ENCODE measurements at regions not wholly inside any gene's neighbourhood (a gene's known extent, or its start where the extent isn't known, plus 50 kb on each side); places are given as distances from the start of the nearest gene placed in this dataset.
"Not testable (repeated sequence)": the region's sequence is repeated elsewhere in the genome, so short reads cannot be mapped to it uniquely, and the experiment has no call there.

DNA sequence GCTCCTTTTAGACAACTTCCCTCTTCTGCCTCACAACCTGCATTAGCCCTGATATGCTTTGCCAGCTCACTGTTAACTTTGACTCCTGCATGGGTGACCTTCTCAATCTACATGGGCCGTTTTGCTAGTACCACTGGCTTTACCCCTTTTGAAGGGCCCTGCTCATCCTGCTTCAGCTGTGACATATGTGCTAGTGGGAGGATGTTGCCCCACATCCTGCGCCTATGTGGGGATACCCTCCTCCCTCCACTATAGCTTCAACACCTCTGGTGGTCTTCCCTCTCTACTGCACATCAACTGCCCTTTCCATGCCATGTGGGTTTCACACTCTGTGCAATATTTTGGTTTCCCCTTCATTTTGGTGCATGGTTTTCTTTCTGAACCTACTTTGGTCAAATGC, 1235.5 kb downstream of the RPIA start:
- CTCF ChIA-PET, H3K4me3 Mint-ChIP-seq, H3K4me1 Mint-ChIP-seq, H3K36me3 Mint-ChIP-seq, DNase-seq, H3K27ac Mint-ChIP-seq, H3K9me3 Mint-ChIP-seq, H3K27me3 Mint-ChIP-seq: not testable (repeated sequence)

DNA sequence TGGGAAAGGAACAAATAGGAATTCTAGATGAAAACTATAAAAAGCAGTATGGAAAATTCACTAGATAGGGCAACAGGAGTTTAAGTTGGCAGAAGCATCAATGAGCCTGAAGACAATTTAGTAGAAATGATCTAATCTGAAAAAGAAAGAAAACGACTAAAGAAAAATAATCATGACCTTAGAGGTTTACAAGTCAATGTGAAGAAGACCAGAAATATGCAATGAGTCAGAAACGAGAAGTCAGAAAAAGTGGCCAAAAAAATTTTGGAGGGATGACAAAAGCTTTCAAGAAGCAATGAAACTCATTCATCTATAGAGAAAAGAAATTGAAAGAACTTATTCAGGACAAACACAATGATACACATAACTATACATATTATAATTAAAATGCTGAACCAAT, 1244.0 kb downstream of the RPIA start:
- CTCF ChIA-PET, H3K36me3 Mint-ChIP-seq, H3K27me3 Mint-ChIP-seq, H3K4me3 Mint-ChIP-seq, H3K4me1 Mint-ChIP-seq, H3K9me3 Mint-ChIP-seq, DNase-seq, H3K27ac Mint-ChIP-seq: not testable (repeated sequence)

DNA sequence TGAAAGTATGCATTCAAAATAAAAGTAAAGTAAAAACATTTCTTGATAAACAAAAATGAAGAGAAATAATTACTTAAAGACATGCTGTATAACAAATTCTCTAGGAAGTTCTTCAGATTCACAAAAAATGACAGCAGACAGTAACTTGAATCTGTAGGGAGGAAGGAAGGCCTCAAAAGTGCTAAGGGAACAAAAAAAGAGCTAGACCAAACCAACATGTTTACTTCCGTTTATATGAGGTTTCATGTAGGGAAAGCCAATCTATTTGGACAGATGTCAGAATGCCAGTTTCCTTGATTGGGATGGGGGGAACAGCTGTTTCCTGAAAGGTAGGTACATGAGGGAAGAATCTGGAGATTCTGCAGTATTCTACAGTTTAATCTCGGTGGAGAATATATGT, 1244.5 kb downstream of the RPIA start:
- H3K4me3 Mint-ChIP-seq, H3K27me3 Mint-ChIP-seq, DNase-seq, CTCF ChIA-PET, H3K9me3 Mint-ChIP-seq, H3K27ac Mint-ChIP-seq, H3K36me3 Mint-ChIP-seq, H3K4me1 Mint-ChIP-seq: not testable (repeated sequence)

DNA sequence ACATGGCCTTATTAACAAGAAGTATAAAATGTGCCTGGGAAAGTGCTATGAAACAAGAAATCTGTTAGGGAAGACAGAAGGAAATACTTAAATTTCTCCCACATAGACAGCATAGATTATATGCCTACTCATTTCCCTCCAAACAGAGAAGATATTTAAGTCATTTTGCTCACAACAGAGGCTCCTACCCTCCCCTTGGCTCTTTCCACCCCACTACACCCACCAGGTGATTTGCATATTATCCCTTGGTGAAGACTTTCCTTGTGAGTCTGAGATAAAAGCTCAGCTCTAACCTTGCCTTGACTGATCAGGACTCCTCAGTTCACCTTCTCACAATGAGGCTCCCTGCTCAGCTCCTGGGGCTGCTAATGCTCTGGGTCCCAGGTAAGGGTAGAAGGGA, 1245.1 kb downstream of the RPIA start:
- DNase-seq, CTCF ChIA-PET, H3K4me1 Mint-ChIP-seq, H3K9me3 Mint-ChIP-seq, H3K27me3 Mint-ChIP-seq, H3K36me3 Mint-ChIP-seq, H3K4me3 Mint-ChIP-seq, H3K27ac Mint-ChIP-seq: not testable (repeated sequence)

DNA sequence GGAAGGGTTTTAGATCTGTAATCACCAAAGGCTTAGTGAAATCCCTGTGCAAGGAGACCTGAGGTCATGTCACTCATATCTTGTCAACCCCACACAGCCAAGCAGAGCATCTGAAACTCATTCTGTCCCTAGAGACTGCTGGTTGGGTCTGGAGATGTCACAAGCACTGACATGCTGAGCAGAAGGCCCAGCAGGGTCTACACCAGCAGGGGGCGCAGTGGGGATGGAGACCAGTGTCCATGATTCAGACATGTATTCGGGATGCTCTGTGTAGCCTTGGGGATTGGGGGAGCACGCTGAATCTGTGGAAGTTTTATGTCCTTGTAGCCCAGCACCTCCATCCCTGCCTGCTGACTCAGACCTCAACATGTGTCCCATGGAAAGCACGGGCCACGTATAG, 1247.3 kb downstream of the RPIA start:
- DNase-seq, H3K27me3 Mint-ChIP-seq, H3K4me1 Mint-ChIP-seq, H3K36me3 Mint-ChIP-seq, H3K27ac Mint-ChIP-seq, CTCF ChIA-PET, H3K4me3 Mint-ChIP-seq, H3K9me3 Mint-ChIP-seq: not testable (repeated sequence)

DNA sequence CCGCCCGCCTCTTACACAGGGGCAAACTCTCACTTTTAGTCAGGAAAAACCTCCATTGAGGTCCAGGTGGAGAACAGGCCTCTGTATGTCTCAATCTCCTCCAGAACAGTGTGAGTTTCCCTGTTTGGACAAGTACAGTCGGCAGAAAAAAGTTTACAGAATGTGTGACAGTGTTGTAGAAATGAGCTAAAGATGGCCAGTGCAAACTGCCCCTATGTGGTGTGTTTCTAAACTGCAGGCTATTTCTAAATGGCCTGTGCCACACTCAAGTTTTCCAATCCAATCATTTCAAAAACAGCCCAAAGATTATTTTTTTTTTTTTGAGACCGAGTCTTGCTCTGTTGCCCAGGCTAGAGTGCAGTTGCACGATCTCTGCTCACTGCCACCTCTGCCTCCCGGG, 1252.8 kb downstream of the RPIA start:
- H3K27me3 Mint-ChIP-seq, H3K4me1 Mint-ChIP-seq, DNase-seq, H3K36me3 Mint-ChIP-seq, H3K27ac Mint-ChIP-seq, H3K9me3 Mint-ChIP-seq, CTCF ChIA-PET, H3K4me3 Mint-ChIP-seq: not testable (repeated sequence)

DNA sequence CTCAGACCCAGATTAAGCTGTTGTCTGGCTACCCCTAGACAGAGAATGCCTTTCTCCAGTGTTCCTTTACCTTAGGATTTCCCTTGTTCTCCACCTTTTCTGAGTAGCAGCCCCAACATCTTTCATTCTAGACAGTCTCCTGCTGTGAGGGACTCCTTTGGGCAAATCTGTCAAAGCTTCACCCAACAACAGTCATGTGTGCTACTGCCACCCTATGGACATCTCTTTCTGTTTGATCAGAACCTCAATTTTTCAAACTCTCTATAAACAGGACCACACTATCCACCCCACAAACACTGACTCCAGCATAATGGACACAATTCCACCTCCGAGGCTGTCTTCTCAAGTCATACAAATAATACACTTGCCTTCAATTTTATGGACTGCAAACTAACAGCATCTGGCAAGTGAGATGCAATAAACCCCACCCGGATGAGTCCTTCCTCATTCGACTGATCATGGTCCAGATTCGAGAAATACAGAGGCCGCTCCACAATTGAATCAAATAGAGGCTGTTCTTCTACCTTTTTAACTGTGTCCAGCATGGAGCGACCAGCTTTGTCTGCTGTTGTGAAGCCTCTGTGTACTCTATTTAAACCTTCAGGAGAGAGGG, 1253.6 kb downstream of the RPIA start:
- H3K9me3 Mint-ChIP-seq, DNase-seq, H3K27ac Mint-ChIP-seq, H3K4me3 Mint-ChIP-seq, H3K4me1 Mint-ChIP-seq, H3K36me3 Mint-ChIP-seq, H3K27me3 Mint-ChIP-seq, CTCF ChIA-PET: not testable (repeated sequence)

DNA sequence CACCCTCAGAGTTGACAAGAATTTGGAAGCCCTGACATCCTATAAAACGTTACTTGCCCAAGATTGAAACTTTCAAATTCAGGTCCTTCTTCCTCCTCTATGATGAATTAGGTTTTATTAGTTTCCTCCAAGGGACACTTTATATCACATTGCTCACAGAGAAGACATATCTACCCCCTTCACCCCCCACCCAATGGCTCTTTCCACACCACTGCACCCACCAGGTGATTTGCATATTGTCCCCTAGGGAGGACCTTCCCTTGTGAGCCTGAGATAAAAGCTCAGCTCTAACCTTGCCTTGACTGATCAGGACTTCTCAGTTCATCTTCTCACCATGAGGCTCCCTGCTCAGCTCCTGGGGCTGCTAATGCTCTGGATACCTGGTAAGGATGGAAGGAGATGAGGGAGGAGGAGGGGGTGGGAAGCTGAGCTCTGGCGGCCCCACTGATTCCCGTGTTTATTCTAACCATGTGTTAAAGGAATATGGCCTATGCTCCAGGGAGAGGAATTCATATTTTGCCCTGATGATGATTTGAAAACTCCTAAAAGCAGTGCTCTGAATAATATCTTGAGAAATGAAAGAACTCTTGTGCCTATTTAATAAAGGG, 1255.8 kb downstream of the RPIA start:
- H3K27ac Mint-ChIP-seq, H3K4me1 Mint-ChIP-seq, H3K36me3 Mint-ChIP-seq, CTCF ChIA-PET, H3K9me3 Mint-ChIP-seq, DNase-seq, H3K27me3 Mint-ChIP-seq, H3K4me3 Mint-ChIP-seq: not testable (repeated sequence)

DNA sequence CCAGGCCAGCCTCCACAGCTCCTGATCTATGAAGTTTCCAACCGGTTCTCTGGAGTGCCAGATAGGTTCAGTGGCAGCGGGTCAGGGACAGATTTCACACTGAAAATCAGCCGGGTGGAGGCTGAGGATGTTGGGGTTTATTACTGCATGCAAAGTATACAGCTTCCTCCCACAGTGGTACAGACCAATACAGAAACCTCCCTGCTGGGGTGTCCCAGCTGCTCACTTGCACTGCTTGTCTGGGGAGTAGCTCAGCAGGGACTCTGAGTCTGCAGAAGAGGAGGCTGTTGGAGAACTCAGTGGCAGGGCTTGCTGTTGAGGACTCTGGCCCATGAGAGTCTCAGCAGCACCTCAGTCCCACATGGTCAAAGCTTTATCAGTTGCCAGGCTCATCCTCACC, 1256.6 kb downstream of the RPIA start:
- H3K27ac Mint-ChIP-seq, H3K9me3 Mint-ChIP-seq, H3K4me1 Mint-ChIP-seq, H3K36me3 Mint-ChIP-seq, H3K27me3 Mint-ChIP-seq, H3K4me3 Mint-ChIP-seq, CTCF ChIA-PET, DNase-seq: not testable (repeated sequence)

DNA sequence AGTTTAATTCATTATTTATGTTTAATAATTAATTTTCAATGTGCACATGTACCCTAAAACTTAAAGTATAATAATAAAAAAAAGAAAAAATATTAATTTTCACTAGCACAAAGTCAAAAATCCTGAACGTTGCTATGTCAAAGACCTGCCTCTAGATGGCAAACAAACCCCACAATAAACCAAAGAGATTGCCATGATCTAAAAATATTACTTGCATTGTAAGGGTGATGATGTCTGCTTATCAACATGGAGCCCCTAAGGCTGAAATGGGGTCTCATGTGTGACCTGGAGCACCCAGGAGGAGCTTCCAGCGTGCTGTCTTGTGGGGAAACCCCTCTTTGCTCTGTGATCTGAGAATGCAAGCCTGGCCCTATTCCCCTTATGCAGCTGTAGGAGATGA, 1259.3 kb downstream of the RPIA start:
- CTCF ChIA-PET, H3K36me3 Mint-ChIP-seq, DNase-seq, H3K27me3 Mint-ChIP-seq, H3K4me3 Mint-ChIP-seq, H3K9me3 Mint-ChIP-seq, H3K27ac Mint-ChIP-seq, H3K4me1 Mint-ChIP-seq: not testable (repeated sequence)

DNA sequence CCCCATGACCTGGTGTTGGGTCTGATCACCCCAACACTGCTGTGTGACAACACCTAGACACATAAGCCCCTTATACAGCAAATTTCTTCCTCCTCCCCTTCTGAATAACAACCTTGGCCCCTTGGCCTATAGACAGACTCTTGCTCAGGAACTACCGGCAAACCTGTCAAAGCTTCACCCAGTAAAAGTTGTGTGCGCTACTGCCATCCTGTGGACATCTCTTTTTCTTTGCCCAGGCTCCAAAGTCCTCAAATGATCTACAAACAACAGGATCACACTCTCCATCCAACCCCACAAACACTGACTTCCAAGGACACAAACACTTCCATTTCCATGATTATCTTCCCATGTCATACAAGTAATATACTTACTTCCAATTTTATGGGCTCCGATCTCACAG, 1265.8 kb downstream of the RPIA start:
- H3K9me3 Mint-ChIP-seq, CTCF ChIA-PET, DNase-seq, H3K27ac Mint-ChIP-seq, H3K4me3 Mint-ChIP-seq, H3K4me1 Mint-ChIP-seq, H3K27me3 Mint-ChIP-seq, H3K36me3 Mint-ChIP-seq: not testable (repeated sequence)

DNA sequence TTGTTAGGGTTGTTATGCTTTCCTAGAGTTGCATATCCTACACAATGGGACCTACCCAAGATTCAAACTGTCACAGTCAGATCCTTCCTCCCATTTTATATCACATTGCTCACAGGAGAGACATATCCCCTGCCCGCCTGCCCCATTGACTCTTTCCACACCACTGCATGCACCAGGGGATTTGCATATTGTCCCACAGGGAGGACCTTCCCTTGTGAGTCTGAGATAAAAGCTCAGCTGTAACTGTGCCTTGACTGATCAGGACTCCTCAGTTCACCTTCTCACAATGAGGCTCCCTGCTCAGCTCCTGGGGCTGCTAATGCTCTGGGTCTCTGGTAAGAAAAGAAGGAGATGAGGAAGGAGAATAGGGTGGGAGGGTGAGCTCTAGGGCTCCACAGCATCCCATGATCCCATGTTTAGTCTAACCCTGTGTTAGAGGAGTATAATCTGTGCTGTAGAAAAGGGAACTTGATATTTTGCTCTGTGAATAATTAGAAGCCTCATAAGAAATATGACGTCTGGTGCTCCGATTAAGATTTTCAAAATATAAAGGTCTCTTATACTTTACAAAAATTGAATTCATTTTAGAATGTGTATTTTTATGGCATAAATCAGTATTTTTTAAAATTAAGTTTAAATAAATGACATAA, 1268.4 kb downstream of the RPIA start:
- CTCF ChIA-PET, H3K36me3 Mint-ChIP-seq, H3K27ac Mint-ChIP-seq, H3K4me3 Mint-ChIP-seq, H3K9me3 Mint-ChIP-seq, DNase-seq, H3K27me3 Mint-ChIP-seq, H3K4me1 Mint-ChIP-seq: not testable (repeated sequence)

DNA sequence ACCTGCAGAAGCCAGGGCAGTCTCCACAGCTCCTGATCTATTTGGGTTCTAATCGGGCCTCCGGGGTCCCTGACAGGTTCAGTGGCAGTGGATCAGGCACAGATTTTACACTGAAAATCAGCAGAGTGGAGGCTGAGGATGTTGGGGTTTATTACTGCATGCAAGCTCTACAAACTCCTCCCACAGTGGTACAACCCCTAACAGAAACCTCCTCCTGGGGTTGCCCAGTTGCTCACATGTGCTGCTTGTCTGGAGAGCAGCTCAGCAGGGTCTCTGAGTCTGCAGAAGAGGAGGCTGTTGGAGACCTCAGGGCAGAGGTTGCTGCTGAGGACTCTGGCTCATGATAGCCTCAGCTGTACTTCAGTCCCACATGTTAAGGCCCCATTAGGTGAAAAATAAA, 1269.1 kb downstream of the RPIA start:
- DNase-seq, H3K27ac Mint-ChIP-seq, CTCF ChIA-PET, H3K36me3 Mint-ChIP-seq, H3K27me3 Mint-ChIP-seq, H3K4me1 Mint-ChIP-seq, H3K9me3 Mint-ChIP-seq, H3K4me3 Mint-ChIP-seq: not testable (repeated sequence)

DNA sequence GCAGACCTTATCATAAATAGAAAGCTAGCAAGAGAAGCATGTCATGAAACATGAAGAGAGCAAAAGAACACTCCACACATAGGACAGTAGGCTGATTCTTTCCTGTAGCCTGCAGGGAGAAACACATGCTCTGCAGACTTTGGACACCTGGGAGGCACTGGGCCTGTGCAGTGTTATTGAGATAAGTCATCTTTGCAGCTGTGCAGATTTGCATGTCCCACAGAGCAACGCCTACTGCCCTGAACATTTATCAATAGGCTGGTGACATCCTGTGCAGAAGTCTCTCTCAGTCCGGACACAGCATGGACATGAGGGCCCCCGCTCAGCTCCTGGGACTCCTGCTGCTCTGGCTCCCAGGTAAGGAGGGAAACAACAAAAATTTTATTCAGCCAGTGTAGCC, 1277.1 kb downstream of the RPIA start:
- H3K27ac Mint-ChIP-seq, H3K4me1 Mint-ChIP-seq, CTCF ChIA-PET, DNase-seq, H3K36me3 Mint-ChIP-seq, H3K4me3 Mint-ChIP-seq, H3K27me3 Mint-ChIP-seq, H3K9me3 Mint-ChIP-seq: not testable (repeated sequence)

DNA sequence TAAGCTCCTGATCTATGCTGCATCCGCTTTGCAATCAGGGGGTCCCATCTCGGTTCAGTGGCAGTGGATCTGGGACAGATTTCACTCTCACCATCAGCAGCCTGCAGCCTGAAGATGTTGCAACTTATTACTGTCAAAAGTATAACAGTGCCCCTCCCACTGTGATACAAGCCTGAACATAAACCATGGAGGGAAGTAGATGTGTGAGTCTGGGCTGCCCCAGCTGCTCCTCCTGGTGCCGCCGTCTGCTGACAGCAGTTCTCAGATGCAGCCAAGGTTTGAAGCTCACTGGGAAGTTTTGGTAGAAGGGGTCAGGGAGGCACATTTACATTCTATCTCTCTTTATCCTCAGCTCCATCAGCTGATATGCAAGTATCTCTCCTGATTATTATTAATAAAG, 1277.7 kb downstream of the RPIA start:
- H3K4me3 Mint-ChIP-seq, H3K9me3 Mint-ChIP-seq, H3K4me1 Mint-ChIP-seq, H3K27ac Mint-ChIP-seq, DNase-seq, H3K36me3 Mint-ChIP-seq, H3K27me3 Mint-ChIP-seq, CTCF ChIA-PET: not testable (repeated sequence)

DNA sequence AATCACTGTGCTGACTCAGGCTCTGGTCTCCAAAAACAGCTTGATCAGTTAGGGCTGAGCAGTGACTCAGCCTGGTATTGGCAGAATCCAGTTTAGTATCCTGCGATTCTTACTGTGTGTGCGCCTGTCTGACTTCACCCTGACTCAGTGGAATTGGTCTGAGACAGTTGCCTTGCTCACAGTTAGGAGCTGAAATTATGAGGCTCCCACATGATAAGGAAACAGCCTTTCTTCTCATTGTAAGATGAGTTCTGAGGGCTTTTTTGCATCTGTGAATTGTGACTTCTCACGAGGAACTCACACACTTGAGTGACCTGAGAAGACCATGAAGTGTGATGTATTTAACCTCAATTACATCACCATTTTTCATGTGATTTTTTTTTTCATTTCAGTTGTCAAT, 1282.4 kb downstream of the RPIA start:
- H3K4me3 Mint-ChIP-seq, H3K27ac Mint-ChIP-seq, DNase-seq, H3K27me3 Mint-ChIP-seq, CTCF ChIA-PET, H3K4me1 Mint-ChIP-seq, H3K9me3 Mint-ChIP-seq, H3K36me3 Mint-ChIP-seq: not testable (repeated sequence)
